Tibial nerve (tissue), 4 donors: ENCODE measurements at regions not wholly inside any gene's neighbourhood (a gene's known extent, or its start where the extent isn't known, plus 50 kb on each side); places are given as distances from the start of the nearest gene placed in this dataset.

Experiments used
- DNase-seq, 2 donors: peaks; one replicate each; pipeline ENCODE4 v3.0.0-alpha.2; 2019; ENCODE audit warnings: low spot score in 2 of 2
- H3K27ac ChIP-seq, 4 donors: fragments of 200-600 bp; sonication (generic) in 3 of 4; one replicate each; pipeline ENCODE4 v1.5.1; 2017 to 2019; ENCODE audit warnings: mild to moderate bottlenecking in 1 of 4
- H3K27me3 ChIP-seq, 2 donors: fragments of 200-600 bp; sonication (generic) in 1 of 2; one replicate each; pipeline versions ENCODE4 v1.5.1 to v1.6.0; 2017 to 2019
- H3K36me3 ChIP-seq, 3 donors: fragments of 200-600 bp; sonication (generic); one replicate each; pipeline ENCODE4 v1.5.1; 2018 to 2019
- H3K4me1 ChIP-seq, 4 donors: fragments of 200-600 bp; sonication (generic) in 3 of 4; one replicate each; pipeline ENCODE4 v1.5.1; 2017 to 2019
- H3K4me3 ChIP-seq, 4 donors: fragments of 200-600 bp; sonication (generic) in 3 of 4; one replicate each; pipeline ENCODE4 v1.5.1; 2017 to 2019; ENCODE audit warnings: mild to moderate bottlenecking in 1 of 4, moderate library complexity in 1 of 4
- H3K9me3 ChIP-seq, 4 donors: fragments of 200-600 bp; sonication (generic) in 3 of 4; one replicate each; pipeline ENCODE4 v1.5.1; 2017 to 2019
- CTCF ChIP-seq, 5 experiments: fragments of 200-600 bp in 3 of 5; fragments of 450-650 bp in 2 of 5; sonication (generic) in 3 of 5; IDR thresholded peaks; one replicate each; pipeline ENCODE4 v1.5.1; 2016 to 2019; ENCODE audit warnings: antibody characterized with exemption in 5 of 5, mild to moderate bottlenecking in 3 of 5, moderate library complexity in 2 of 5
- EP300 ChIP-seq, 2 donors: sonication (generic); formaldehyde crosslinking; IDR thresholded peaks; one replicate each; pipeline ENCODE4 v1.6.1; 2017; ENCODE audit warnings: antibody characterized with exemption in 2 of 2, mild to moderate bottlenecking in 1 of 2
- POLR2A ChIP-seq, 2 donors: fragments of 450-650 bp; IDR thresholded peaks; one replicate each; pipeline ENCODE4 v1.6.1; 2017; ENCODE audit warnings: antibody characterized with exemption in 2 of 2, mild to moderate bottlenecking in 2 of 2, moderate library complexity in 2 of 2
- WGBS, 2 donors: methylation state at CpG; one replicate each; pipeline ENCODE4 v1.1.5; 2018; 5-methylcytosine and 5-hydroxymethylcytosine counted together

- 35 to 38% methylated on average over 9 of the region's 9 CpGs for WGBS, 2 donors
- no peak for TF ChIP-seq EP300 (IDR thresholded peaks at IDR 0.05)
- TF ChIP-seq CTCF (IDR thresholded peaks at IDR 0.05): no peak
- TF ChIP-seq POLR2A (IDR thresholded peaks at IDR 0.05): no peak
- Histone ChIP-seq H3K4me3 (no peak overlapping the region), H3K36me3 (no peaks in the 10 kb centered on the region), H3K27me3 (no peaks in the 10 kb centered on the region), H3K9me3 (peaks cover 0 to 6% (median 0%) of the 10 kb centered on the region in 4 donors), H3K4me1 (peaks cover 0 to 21% (median 7%) of the 10 kb centered on the region in 4 donors), H3K27ac (no peak overlapping the region)
- no peak for DNase-seq
These were observed 96.7 kb downstream of the RHOB start for GRCh38 chr2:20543469-20544152.

- Histone ChIP-seq H3K36me3 (no peaks in the 10 kb centered on the region), H3K4me3 (no peak overlapping the region)
- TF ChIP-seq POLR2A (IDR thresholded peaks at IDR 0.05) (no peak), EP300 (IDR thresholded peaks at IDR 0.05) (no peak), CTCF (IDR thresholded peaks at IDR 0.05) (no peak)
These were observed 97.4 kb downstream of the RHOB start for GRCh38 chr2:20544153-20544747.

GRCh38 chr2:20549144-20549543, 101.8 kb downstream of the HS1BP3 start:
- no peak for TF ChIP-seq EP300 (IDR thresholded peaks at IDR 0.05)
- TF ChIP-seq CTCF (IDR thresholded peaks at IDR 0.05): no peak
- TF ChIP-seq POLR2A (IDR thresholded peaks at IDR 0.05): no peak
- Histone ChIP-seq H3K4me1 (peaks cover 0 to 6% (median 3%) of the 10 kb centered on the region in 4 donors), H3K36me3 (no peaks in the 10 kb centered on the region), H3K4me3 (no peak overlapping the region), H3K27me3 (no peaks in the 10 kb centered on the region), H3K9me3 (peaks cover 0 to 6% (median 0%) of the 10 kb centered on the region in 4 donors), H3K27ac (no peak overlapping the region)
- DNase-seq: no peak
- 82 to 84% methylated on average over 9 of the region's 9 CpGs for WGBS, 2 donors

More at GRCh38 chr2:20544153-20544747, 97.4 kb downstream of the RHOB start:
- no peak overlapping the region for H3K27ac ChIP-seq
- DNase-seq: no peak
- peaks cover 0 to 20% (median 7%) of the 10 kb centered on the region in 4 donors for H3K4me1 ChIP-seq
- H3K9me3 ChIP-seq: peaks cover 0 to 6% (median 0%) of the 10 kb centered on the region in 4 donors
- H3K27me3 ChIP-seq: no peaks in the 10 kb centered on the region
- 60 to 75% methylated on average over 6 to 8 of the region's 8 CpGs for WGBS, 2 donors

GRCh38 chr2:20549691-20550348, 101.1 kb downstream of the HS1BP3 start:
- no peaks in the 10 kb centered on the region for H3K36me3 ChIP-seq
- WGBS, 2 donors: 80 to 90% methylated on average over 1 of the region's 1 CpG
- no peak overlapping the region for H3K27ac ChIP-seq
- peaks cover 0 to 6% (median 3%) of the 10 kb centered on the region in 4 donors for H3K4me1 ChIP-seq
- H3K27me3 ChIP-seq: no peaks in the 10 kb centered on the region
- DNase-seq: no peak
- no peak overlapping the region for H3K4me3 ChIP-seq
- H3K9me3 ChIP-seq: peaks cover 0 to 6% (median 0%) of the 10 kb centered on the region in 4 donors
- TF ChIP-seq EP300 (IDR thresholded peaks at IDR 0.05) (no peak), POLR2A (IDR thresholded peaks at IDR 0.05) (no peak), CTCF (IDR thresholded peaks at IDR 0.05) (no peak)
